ENCODE measurements at regions not wholly inside any gene's neighbourhood (a gene's known extent, or its start where the extent isn't known, plus 50 kb on each side); places are given as distances from the start of the nearest gene placed in this dataset.
"Not testable (repeated sequence)": the region's sequence is repeated elsewhere in the genome, so short reads cannot be mapped to it uniquely, and the experiment has no call there.

DNA sequence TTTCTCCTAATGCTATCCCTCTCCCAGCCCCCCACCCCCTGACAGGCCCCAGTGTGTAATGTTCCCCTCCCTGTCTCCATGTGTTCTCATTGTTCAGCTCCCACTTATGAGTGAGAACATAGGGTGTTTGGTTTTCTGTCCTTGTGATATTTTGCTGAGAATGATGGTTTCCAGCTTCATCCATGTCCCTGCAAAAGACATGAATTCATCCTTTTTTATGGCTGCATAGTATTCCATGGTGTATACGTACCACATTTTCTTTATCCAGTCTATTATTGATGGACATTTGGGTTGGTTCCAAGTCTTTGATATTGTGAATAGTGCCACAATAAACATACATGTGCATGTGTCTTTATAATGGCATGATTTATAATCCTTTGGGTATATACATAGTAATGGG lies 704.2 kb downstream of the PLCL1 start:
- not testable (repeated sequence) for DNase-seq (ENCODE audit: low read depth)

DNA sequence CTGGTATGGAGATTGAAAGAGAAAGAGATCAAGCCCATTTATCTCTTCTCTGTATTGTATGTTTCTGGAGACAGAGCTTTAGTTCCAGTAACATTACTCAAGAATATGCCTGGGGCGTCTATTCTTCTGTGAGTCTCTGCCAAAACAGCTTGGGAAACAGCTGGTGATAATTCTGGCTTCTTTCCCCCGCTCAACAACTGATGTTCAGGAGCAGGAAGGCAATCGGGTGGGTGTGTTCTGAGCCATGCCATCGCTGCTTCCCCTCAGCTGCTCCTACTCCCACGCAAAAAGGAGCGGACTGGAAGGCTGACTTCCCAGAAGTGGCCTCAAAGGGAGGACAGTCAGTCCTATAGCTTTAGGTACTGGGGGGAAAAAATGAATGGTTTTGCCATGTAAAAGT lies 695.1 kb downstream of the PLCL1 start:
- peak; percentile 5 for DNase-seq (ENCODE audit: low read depth)

DNA sequence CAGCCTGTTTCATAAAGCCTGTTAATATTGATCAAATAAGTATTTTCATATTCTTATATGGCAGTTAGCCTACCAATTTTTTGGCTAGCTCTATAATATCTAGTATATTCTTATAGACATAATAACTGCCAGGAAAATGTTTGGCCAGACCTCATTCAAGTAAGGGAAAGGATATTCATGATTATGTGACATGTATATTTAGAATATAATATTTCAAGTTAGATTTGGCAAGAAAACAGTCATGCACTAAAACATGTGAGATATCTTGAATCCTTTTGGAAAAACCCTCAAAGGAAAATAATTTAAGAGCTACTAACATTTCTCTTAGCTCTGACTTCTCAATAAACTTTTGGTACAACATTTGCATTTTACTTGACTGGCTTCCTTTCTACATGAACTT lies 694.1 kb downstream of the PLCL1 start:
- DNase-seq (ENCODE audit: low read depth): no peak

DNA sequence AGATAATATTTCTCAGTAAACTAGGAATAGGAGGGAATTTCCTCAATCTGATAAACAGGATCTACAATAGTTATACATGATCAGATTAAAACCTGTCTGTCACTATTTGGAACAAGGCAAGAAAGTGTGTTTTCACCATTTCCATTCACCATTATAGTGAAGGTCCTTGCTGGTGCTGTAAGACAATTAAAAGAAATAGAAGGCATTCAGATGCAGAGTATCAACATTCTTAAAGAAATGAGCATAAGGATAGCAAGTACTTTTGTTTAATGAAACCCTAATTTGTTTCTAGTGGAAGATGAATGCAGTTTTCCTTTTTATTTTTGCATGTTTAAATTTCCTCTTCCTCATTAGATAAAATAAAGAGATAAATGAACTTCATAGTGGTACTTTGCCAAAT lies 693.7 kb downstream of the PLCL1 start:
- no peak for DNase-seq (ENCODE audit: low read depth)

DNA sequence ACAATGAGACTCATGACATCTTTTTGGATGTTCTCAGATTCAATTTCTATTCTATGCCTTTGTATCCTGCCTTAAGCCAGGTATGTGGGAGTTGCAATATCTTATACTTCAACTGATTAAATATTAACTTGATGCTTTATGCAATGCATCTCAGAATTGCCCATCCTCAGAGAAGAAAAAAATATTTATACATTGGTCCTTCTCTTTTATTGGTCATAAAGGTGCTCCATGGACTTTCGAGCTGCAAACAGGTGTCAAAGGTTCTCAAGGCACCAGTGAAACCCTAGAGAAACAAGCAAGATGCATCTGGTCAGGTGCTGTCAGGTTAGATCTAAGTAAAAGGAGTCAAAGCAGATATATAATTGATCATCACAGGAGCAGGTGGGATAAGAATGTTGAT lies 690.5 kb downstream of the PLCL1 start:
- no peak for DNase-seq (ENCODE audit: low read depth)

DNA sequence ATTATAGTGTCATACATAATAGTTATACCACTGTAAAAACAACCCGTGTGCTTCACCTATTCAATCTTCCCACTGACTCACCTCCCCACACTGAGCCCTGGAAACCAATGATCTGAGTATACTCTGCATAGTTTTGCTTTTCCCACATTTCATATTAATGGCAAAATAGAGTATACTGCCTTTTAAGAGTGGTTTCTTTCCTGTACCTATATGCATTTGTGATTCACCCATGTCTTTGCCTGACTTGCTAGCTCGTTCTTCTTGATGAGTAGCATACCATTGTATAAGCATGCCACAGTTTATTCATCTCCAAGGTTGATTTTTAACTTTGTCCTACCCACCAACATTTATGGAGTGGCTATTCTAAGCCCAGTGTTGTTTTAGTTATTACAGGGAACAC lies 686.4 kb downstream of the PLCL1 start:
- DNase-seq (ENCODE audit: low read depth): peak; percentile 86

DNA sequence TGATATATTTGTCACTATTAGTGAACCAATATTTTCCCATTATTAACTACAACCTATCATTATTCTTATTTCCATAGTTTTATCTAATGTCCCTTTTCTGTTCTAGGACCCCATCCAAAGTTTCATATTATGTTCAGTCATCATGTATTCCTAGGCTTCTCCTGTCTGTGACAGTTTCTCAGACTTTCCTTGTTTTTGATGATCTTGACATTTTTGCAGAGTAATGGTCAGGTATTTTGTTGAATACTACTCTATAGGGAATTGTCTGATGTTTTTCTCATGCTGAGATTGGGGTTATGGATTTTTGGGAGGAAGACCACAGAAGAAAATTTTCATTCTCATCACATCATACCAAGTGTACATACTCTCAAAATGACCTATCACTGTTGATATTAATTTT lies 684.6 kb downstream of the PLCL1 start:
- no peak for DNase-seq (ENCODE audit: low read depth)

DNA sequence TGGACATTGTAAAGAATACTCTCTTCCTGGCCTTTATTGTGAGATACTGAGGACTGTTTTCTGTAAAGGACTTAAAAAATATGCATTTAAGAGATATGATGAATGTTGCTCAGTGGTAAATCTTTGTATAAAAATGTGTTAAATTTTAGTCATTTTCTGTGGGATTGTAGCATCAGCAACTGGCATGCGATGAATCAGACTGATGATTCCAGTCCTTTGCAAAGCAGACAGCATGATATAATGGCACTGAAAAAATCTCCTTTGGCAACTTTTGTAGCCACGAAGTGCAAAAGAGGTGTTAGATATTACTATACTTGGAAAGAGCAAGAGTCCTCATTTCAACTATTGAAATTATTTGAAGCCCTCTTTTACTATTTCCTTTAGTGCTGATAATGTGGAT lies 678.7 kb downstream of the PLCL1 start:
- no peak for DNase-seq (ENCODE audit: low read depth)

DNA sequence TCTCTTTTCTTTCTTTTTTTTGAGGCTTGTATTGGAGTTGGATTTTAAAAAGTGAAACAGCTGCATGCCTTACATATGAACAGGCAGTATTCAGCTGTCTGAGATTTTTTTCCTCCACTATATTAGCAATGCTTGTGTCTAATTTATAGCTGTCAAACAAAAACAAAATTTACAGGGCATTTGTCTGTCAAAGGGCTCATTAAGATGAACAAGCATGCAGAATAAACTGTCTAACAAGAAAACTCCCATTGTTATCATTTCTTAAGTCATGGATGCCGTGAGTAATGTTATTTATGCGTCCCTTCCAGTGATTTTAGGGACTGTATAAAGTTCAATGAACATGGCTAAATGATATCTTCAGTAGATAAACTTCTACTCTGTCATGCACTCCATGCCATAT lies 674.7 kb downstream of the PLCL1 start:
- DNase-seq (ENCODE audit: low read depth): no peak

DNA sequence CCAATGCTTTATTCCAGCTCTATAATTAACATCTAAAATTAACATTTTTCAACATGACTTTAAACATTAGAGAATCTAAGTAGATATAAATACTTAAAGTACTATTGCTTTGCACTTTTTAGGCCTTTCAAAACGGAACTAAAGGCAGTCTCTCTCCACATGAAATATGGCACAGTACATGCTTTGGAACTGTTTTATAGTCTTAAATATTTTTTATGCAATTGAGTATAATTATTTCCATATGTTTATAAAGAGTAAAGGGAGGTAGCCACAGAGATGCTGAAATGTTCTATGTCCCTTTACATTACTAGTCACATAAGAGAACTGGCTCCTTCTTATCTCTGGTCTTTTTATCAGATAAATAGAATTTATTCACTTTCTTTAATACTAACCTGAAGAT lies 674.0 kb downstream of the PLCL1 start:
- no peak for DNase-seq (ENCODE audit: low read depth)

DNA sequence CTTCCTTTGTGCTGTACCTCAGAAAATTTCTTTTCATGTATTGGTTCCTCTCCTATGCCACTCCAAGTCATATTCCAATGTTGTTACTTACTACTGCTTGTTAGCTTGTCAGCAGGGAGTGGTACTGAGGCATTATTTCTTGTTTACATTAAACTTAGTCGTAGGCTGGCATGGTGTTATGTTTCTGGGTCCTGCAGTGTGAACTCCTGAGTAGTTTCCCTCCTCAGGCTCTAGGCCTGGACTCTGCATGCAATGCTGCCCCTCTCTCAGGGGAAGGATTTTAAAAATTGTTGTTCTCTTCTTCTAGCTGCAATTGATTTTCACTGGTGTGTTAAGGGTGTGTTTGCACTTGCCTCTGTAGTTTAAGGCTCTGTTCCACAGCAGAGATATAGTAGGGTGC lies 671.6 kb downstream of the PLCL1 start:
- DNase-seq (ENCODE audit: low read depth): no peak

DNA sequence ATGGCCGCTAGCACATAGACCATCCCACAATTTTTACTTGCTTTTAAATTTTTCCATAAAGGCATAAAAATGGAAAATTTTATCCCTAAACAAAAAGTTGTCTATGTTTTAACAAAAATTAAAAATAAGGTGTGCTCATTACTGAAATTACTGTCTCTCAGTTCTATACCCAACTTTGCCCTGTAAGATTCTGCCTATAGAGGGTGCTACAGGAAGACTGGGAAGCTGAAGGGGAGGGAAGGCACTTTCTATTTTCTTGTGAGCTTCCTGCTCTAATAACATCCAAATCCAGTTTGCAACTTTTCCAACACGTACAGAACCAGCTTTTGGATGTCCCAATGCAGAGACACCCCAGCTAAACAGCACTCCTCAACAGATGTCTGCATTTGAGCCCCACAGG lies 666.9 kb downstream of the PLCL1 start:
- DNase-seq (ENCODE audit: low read depth): no peak

DNA sequence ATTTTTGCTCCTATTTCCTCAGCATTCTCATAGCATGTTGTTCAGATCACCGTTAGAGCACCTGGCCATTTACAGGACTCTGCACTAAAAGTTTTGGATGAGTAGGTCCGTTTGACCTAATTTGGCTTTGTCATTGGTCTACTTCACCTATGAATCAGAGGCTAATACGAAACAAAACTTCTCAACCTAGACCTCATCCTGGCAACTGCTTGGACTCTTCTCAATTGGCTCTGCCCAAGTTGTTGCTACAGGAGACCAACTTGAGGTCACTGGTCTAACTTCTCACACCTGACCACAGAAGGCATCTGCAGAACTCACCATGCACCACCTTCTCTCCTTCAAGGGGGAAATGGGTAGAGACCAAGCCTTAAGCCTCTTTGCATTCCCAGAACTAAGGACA lies 663.7 kb downstream of the PLCL1 start:
- DNase-seq (ENCODE audit: low read depth): peak; percentile 5

DNA sequence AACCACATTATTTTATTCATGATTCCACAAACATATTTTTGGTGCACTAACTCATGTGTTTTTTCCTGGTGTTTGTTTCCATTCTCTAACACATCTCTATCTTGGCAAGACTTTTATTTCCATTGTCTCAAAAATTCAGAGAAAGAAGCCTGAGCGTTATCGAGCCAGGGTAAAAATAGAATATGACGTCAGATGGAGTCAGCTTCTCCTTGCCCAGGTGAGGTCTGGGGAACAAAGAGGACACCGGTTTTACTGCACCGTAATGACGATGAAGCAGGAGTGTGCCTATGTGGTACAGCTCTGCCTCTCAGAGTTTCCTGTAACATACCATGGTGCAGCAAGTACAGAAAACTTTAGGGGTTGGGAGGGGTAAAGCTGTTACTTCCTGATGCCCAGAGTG lies 661.6 kb downstream of the PLCL1 start:
- no peak for DNase-seq (ENCODE audit: low read depth)

DNA sequence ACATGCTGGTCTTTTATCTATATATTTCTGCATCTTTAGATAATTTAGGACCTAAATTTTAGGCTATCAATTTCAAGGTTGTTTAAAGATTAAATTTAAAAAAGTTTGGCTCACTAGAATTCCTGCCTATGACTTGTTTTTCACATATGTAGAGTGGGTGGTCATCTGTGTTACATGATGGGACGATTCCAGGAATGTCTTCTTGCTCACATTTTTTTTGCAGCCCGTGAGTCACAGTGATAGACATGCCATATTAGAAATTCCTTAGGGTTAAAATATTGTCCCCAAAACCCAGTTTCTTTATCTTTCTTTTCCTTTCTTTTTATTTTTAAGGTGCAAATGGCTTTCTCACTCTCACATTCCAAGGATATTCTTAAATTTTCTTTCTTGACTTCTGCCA lies 652.0 kb downstream of the PLCL1 start:
- no peak for DNase-seq (ENCODE audit: low read depth)

DNA sequence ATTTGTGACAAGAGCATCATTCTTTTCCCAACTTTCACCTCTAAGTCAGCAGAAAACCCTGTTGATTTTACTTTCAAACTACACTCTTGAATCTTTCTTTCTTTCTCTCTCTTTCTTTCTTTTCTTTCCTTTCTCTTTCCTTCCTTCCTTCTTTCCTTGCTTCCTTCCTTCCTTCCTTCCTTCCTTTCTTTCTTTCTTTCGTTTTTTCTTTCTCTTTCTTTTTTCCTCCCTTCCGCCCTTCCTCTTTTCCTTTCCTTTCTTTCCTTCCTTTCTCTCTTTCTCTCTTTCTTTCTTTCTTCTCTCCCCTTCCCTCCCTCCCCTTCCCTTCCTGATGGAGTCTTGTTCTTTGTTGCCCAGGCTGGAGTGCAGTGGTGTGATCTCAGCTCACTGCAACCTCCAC lies 649.5 kb downstream of the PLCL1 start:
- DNase-seq (ENCODE audit: low read depth): no peak

DNA sequence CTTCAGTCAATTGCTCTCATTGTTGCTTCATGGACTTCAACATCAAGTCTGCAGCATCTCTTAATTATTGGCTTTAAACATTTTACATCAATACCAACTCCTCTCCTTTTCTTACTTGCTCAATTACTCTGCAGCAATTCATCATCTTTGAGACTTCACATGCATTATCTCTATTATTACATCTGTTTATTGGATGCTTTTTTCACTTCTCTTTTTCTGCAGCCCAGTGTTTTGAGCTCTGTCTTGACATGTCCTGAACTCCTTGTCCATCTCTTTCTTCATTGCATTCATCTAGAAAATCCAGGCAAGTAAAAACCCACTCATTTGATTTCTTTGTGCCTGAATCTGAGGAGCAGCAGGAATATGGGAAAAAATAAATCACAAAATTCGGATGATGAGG lies 647.9 kb downstream of the PLCL1 start:
- DNase-seq (ENCODE audit: low read depth): no peak

DNA sequence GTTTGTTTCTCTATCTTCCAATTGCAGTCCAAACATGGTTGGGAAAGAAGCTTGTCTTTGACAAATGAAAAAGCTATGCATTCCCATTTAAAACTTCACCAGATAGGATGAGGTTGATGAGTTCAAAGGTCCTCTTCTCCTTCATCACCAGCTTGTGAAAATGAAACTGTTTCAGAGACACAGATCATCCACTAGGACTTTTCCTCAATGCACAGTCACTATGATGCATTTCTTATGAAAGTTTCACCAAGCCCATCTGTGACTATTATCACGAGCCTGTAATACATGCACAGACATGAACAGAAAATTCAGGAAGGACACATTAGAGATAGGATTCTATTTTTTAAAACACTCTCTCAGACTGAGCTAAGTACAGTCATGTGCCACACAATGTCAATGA lies 644.4 kb downstream of the PLCL1 start:
- no peak for DNase-seq (ENCODE audit: low read depth)

DNA sequence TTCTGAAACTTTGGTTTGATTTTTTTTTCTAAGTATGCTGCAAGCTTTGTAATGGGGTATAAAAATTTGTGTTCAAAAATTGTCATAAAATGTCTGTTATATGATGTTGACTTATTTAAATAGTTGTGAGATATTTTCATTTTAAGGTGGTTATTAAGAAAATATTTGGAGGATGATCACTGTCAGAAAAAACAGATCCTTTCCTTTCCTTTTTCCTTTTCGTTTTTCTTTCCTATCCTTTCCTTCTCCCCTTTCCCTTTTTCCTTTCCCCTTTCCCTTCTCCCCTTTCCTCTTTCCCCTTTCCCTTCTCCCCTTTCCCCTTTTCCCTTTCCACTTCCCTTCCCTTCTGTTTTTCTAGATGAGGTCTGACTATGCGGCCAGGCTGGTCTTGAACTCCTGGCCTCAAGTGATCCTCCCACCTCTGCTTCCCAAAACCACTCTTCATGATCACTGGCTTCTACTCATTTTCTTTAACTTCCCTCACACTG lies 640.5 kb downstream of the PLCL1 start:
- DNase-seq (ENCODE audit: low read depth): no peak

DNA sequence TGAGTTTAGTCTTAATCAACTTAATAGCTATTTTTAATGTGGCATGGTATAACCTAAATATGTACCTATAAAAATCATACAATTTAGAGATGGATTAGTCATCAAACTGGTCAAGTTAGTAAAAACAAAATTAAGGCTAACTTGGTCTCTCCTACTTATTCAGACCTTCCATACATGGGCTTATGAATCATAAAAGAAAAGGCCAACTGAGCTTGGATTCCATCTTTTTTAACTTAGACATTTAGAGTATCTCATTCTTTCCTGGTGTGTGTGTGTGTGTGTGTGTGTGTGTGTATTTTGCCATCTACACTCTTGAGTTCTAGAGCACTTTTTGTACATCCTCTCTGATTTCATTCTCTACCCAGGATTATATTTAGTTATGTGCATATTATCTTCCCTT lies 637.5 kb downstream of the PLCL1 start:
- DNase-seq (ENCODE audit: low read depth): no peak

DNA sequence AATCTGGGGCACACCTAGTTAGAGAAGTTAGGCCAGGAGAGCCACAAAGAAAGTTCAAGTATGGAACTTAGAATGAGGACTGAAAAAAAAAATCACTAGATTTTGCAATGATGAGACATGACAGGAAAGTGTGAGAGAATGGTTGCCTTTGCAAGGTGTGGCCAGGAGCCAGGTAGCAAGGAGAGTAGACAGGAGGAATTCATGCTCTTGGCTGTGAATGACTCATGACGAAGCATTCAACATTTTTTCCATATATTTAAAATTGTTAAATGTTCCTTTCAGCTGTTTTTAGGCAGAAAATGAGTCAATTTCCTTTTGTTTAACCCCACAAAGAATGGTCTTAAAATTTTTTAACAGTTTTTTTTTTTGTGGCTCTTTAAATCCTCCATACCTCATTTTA lies 636.9 kb downstream of the PLCL1 start:
- peak; percentile 28 for DNase-seq (ENCODE audit: low read depth)

DNA sequence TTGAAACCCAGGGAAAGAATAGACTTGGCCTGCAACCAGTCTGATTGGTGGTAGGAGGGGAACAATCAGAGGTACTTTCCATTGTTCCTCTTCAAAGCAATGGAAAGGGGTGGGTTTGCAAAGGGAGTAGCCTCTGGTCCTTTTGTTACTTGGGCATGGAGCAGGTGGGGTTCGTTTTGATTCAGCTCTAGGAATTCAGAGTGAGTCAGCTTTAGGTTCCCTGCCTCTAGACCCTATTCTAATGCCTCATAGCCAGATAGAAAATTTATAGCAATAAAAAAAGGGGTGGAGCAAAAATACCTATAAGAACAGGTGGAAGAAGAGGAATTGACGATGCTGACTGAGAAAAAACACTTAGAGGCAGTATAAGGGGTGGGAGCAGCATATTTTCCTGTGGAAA lies 636.4 kb downstream of the PLCL1 start:
- no peak for DNase-seq (ENCODE audit: low read depth)

DNA sequence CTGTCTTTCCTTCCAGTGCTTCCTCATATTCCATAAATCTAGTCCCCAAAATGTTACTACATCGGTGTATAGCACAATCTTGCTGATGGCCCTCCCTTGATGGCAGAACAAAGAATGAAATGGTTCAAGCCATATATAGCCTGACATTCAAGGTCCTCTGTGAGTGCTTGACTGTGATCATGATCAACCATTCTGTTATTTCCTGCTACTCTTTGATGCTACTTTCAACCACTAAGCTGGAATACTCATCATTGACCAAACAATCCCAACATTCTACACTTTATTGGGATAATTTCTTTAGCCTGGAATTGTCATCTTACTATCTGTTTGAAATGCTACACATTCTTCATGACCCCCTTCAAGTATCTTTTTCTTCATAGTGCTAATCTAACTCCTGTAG lies 633.9 kb downstream of the PLCL1 start:
- DNase-seq (ENCODE audit: low read depth): no peak

DNA sequence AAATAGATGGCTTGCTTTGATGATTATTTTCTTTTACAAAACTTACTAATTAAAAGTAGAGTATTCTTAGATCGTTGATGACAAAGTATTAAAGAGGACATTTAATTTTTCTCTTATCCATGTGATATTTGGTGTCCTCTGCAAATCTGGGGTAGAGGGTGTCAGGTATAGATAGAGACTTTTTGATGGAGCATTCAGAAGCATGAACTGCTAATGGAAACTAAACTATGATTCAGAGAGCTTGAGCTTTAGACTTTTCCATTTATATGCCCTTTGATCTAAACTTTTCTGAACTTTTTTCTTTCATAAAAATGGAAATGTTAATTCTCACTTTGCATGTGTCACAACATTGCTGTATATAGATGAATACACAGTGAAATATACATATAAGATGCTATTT lies 619.7 kb downstream of the PLCL1 start:
- no peak for DNase-seq (ENCODE audit: low read depth)

DNA sequence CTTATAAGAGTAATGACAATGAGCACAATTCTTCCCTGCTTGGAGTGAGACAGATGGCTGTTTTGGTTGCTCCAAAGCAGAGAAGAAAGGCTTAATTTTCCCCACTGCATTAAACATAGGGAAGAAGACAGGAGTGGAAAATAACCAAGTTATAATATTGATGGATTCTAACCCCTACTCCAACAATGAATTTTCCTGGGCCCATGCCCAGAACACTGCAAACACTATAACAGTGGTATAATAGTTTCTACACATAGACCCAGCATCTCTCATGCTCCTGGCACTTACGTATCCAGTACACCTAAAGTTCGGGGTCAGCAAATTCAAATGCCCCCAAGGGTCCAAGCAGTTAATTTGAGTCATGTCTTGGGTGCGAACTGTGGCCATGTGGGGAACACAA lies 613.4 kb downstream of the PLCL1 start:
- DNase-seq (ENCODE audit: low read depth): no peak
